AG08395 (cell line): ENCODE measurements at regions not wholly inside any gene's neighbourhood (a gene's known extent, or its start where the extent isn't known, plus 50 kb on each side); places are given as distances from the start of the nearest gene placed in this dataset.
"Not testable (repeated sequence)": the region's sequence is repeated elsewhere in the genome, so short reads cannot be mapped to it uniquely, and the experiment has no call there.

ENCODE experiments used
- DNase-seq: peaks from one replicate; pipeline ENCODE4 v3.0.0; 2012; ENCODE audit warnings: mixed read lengths, low spot score

GRCh38 chr3:181921220-181921619 is 209.5 kb downstream of the SOX2 start:
- no peak for DNase-seq

DNA sequence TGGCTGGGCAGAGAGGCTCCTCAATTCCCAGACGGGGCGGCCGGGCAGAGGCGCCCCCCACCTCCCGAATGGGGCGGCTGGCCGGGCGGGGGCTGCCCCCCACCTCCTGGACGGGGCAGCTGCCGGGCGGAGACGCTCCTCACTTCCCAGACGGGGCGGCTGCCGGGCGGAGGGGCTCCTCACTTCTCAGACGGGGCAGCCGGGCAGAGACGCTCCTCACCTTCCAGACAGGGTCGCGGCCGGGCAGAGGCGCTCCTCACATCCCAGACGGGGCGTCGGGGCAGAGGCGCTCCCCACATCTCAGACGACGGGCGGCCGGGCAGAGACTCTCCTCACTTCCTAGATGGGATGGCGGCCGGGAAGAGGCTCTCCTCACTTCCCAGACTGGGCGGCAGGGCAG is 214.1 kb downstream of the SOX2 start:
- not testable (repeated sequence) for DNase-seq

DNA sequence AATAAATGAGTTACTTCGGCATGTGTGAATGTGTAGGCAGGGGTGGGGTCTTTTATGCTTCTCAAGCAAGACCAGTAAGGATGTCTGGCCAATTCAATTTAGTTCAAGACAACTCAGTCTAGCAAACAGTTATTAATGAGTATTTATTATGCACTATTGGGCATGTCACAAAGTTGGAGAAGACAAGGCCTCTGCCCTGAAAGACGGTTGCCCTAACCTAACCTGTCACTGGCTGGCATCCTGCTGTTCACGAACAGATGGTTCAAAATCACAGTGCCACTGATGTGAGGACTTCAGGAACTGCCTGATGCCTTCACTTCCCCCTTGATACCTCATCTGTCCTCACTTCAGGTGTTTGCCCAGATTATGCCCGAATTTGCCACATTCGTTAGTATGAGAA is 217.8 kb downstream of the SOX2 start:
- DNase-seq, result no peak

DNA sequence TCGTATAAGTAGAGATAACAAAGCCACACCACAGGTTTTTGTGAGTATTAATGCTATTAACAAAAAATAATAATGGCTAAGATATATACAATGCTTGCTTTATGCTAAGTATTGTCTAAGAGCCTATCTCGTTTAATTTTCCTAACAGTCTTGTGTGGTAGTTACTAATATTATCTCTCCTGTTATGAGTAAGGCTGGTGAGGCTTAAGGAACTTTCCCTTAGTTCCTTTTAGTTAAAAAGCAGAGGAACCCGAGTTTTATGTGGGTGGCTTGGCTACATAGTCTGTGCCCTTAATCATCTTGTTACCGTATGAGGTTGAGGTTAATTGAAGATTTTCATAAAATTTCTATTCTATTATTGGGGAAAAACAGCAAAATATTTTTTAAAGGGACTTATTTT is 218.4 kb downstream of the SOX2 start:
- no peak for DNase-seq

- DNase-seq, result no peak
These were observed 220.3 kb downstream of the SOX2 start for GRCh38 chr3:181932039-181932438.

DNA sequence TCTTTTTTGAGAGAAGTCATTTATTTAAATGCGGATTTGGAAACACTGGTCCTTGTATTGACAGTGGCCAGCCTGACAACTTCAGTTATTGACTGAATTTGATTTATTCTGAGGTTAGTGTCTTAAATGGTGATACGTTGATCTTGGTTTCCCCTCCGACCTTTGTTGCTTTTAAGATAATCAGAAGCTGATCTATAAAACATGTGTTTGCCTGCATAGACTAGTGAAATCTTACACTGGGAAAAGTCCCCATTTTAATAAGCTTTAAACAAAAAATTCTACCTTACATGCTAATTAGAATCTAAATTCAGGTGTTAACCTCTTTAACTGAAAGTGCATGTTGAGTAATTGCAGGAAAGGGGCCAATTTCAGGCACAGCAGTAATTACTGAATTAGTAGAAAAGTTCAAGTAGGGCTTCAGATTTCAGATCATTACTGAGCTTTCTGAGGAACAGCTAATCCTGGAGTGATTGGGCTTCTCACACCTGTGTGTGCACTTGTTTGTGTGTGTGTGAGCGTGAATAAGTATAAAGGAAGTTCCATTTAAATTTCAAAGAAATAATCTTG is 221.4 kb downstream of the SOX2 start:
- DNase-seq, result no peak

DNA sequence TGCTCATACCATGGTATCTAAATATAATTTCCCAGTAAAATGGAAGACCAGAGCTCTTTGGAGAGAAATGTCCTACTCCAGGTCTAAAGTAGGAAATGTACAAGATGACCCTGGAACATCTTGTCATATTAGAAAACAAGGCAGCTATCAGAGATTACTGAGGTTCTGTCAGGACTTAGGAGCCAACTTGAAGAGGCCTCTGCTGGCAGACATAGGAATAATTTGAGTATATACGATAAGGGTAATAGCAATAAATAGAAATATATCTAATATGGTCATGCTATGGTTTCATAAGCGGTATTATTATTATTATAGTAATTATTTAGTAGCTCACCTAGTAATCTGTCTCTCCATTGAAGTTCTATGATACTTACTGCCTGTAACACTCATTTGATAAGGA is 224.2 kb downstream of the SOX2 start:
- DNase-seq, result no peak

DNA sequence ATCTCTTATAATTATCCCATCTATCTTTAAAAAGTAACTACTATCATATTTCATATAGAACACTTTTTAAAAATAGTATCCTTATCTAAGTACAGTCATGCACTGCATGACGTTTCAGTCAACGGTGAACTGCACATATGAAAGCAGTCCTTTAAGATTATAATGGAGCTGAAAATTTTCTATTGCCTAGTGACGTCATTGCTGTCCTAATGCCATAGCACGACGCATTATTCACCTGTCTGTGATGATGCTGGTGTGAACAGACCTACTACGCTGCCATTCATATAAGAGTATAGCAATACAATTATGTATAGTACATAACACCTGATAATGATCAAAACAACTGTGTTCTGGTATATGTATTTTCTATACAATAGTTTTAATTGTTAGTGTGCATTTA is 225.0 kb downstream of the SOX2 start:
- no peak for DNase-seq

GRCh38 chr3:181938580-181938979 is 226.9 kb downstream of the SOX2 start:
- not testable (repeated sequence) for DNase-seq

- no peak for DNase-seq
These were observed 229.0 kb downstream of the SOX2 start for GRCh38 chr3:181940703-181941102.

GRCh38 chr3:181941250-181941649 is 229.5 kb downstream of the SOX2 start:
- DNase-seq, result no peak

DNA sequence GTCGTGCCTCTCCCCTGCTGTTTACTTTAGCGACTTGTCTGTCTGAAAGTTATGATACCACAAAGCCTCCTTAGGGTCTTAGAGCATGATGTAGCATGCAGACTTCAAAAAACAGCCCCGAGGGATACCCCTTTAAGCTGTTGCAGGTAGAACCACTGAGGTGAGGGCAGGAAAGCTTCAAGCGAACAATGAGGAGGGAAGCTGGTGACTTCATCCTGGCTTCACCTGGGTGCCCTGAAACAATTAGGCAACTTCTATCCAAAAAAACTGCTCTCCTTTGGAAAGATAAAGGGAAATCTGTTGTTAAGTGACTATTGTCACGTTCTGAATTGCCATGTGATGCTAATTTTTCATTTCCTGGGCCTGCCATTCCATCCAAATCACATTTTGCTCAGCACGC is 231.6 kb downstream of the SOX2 start:
- no peak for DNase-seq

DNA sequence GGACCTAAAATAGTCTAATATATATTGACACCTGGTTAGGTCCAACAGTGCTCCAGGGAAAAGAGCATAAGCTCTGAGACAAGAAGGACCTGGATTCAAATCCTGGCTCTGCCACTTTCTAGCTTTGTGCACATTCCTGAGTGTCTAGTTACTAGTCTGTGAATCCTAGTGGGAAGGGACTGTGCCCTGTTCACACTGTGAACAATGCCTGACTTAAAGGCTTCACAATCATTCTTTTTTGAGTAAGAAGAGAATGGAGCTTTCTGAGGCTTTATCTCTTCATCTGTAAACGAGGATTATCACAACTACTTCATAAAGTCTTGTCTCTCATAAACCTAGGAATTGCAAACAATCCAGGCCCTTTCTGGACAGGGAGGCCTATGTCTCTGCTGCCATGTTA is 235.9 kb downstream of the SOX2 start:
- DNase-seq, result no peak

DNA sequence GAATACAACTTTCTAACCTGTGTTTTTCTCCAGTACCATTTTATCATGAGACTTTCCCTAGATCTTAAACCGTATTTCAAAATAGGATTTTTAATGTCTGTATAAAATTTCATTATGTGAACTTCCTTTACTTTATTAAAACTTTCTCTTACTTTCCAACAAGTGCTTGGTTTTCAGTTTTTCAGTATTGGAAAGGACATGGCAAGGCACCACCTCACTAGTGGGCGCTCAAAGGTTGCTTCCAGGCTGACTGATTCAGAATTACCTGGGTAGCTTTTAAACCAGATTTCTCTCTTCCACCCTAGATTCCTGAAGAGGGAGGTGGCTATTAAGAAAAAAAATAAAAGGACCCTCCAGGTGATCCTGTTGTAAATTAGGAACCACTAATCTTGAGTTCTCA is 236.6 kb downstream of the SOX2 start:
- no peak for DNase-seq

DNA sequence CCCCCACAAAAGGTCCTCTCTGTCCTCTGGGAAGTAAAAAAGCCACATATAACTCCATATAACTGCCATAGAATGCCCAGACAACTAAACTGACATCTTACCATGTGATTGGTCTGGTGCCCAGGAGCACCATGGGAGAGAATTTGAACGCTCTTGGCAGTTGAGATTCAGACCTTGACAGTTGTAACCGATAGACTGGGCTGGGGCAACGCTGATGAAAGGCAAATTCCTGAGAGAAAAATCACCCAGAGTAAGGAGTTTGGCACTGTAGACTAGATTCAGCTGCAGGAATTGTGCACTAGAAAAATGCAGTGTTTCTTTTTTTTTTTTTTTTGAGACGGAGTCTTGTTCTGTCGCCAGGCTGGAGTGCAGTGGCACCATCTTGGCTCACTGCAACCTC is 240.5 kb downstream of the SOX2 start:
- DNase-seq, result no peak

- DNase-seq, result no peak
These were observed 241.2 kb downstream of the SOX2 start for GRCh38 chr3:181952929-181953328.

GRCh38 chr3:181955566-181955965 is 243.8 kb downstream of the SOX2 start:
- DNase-seq, result no peak

GRCh38 chr3:181956122-181956521 is 244.4 kb downstream of the SOX2 start:
- DNase-seq, result no peak

DNA sequence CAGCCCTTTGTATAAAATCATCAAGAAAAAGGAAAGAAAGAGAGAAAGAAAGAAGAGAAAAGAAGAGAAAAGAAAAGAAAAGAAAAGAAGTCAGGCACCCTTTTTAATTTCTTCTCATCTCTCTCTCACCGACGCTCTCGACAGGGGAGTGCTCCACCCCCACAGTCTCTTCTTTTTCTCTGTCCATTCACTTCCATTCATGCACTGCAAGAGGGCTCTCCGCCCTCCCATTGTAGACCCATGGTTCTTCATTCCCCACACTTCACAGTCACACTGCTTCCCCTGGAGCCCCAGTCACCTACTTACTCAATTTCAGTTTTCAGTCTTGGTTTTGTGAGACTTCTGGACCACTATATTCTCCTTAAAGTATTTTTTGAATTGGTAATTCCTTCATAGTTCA is 254.7 kb downstream of the SOX2 start:
- no peak for DNase-seq

DNA sequence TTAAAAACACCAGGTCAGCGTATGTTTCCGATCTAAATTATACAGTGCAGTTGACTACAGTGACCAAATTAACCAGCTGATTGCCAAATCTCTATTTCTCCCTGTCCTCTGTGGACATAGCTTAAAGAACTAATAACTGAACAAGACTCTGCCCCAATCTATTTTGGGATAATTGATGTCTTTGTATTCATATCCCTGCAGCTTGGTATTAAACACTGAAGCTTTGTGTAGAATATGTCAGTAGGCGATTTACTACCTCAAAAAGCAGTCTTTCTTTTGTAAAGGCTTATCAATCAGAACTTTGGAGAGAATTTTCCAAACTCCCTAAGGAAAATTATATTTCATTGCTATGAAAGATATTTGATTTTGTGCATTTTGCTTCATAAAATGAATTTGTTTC is 258.2 kb downstream of the SOX2 start:
- DNase-seq, result no peak

GRCh38 chr3:181971424-181971823 is 259.7 kb downstream of the SOX2 start:
- no peak for DNase-seq

- DNase-seq, result no peak
These were observed 262.5 kb downstream of the SOX2 start for GRCh38 chr3:181974198-181974597.

DNA sequence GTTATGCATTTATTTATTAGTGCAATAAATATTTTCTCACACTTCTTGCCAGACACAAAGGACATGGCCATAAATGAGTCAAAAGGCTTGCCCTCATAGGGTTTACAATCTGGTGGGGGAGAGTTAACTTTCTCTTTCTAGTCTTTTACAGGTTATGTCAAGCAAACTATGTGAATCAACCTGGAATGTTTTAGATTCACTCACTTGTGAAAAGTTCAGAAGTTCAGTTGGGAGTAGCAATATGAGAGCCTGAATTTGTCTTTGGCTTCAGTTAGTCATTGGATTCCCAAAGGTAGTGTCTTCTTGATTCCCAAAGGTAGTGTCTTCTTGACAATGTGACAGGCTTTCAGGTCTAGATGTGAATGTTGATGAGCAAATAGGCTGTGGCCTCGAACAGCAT is 264.8 kb downstream of the SOX2 start:
- DNase-seq, result no peak

DNA sequence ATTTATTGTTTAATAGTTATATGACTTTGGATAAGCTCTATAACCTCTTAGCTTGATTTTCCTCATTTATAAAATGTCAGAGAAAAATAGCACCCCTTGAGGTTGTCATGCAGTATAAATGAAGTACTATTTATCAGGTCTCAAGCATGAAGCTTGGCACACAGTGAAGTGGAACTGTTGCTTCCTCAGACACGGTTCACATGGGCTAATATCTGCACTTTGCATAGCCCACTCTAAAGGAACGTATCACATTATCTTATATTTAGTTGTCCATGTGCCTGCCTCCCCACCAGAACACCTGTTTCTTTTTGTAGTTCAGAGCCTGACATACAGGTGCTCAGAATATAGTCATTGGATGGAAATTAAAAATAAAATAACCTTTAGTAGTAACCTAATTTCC is 273.7 kb downstream of the SOX2 start:
- DNase-seq, result no peak

DNA sequence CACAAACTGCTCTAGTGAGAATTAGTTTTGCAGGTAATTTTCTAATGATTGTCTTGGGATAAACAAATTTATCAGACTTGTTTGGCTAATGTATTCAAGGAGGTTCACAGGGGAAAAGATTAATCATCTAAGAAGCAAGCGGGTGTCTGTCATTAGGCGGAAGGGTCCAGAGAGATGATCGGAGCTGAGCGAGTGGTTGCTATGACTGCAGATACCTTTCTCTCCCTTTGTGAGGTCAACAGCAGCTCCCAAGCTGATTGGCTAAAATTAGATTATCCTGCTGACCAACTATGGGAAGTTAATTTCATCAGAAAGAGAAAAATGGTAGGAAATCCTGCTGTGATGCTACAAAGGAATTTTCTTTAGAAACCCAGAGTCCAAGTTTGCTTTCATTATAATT is 276.0 kb downstream of the SOX2 start:
- DNase-seq, result no peak
